MG63 (cell line): ENCODE measurements at regions not wholly inside any gene's neighbourhood (a gene's known extent, or its start where the extent isn't known, plus 50 kb on each side); places are given as distances from the start of the nearest gene placed in this dataset.

Source experiments
- DNase-seq: peaks from one replicate; pipeline ENCODE4 v3.0.0-alpha.2; 2020
- H3K27me3 ChIP-seq: fragments of 250-450 bp; sonication (Bioruptor Pico); 2 replicates; pipeline ENCODE4 v1.5.1; 2020; ENCODE audit warnings: mild to moderate bottlenecking, moderate library complexity
- H3K36me3 ChIP-seq: fragments of 250-450 bp; sonication (Bioruptor Pico); 2 replicates; pipeline ENCODE4 v1.5.1; 2020; ENCODE audit warnings: mild to moderate bottlenecking, moderate library complexity
- H3K4me3 ChIP-seq: fragments of 250-450 bp; sonication (Bioruptor Pico); 2 replicates; pipeline ENCODE4 v1.5.1; 2020; ENCODE audit warnings: mild to moderate bottlenecking, moderate library complexity
- H3K9me3 ChIP-seq: fragments of 250-450 bp; sonication (Bioruptor Pico); 2 replicates; pipeline ENCODE4 v1.5.1; 2020; ENCODE audit warnings: mild to moderate bottlenecking, moderate library complexity

- Histone ChIP-seq H3K4me3 (no peak overlapping the region), H3K9me3 (no peaks in the 10 kb centered on the region), H3K27me3 (no peaks in the 10 kb centered on the region), H3K36me3 (no peaks in the 10 kb centered on the region)
- DNase-seq: no peak
Observed at GRCh38 chr10:64075604-64076003, 554.4 kb downstream of the REEP3 start.

- Histone ChIP-seq H3K9me3 (no peaks in the 10 kb centered on the region), H3K27me3 (no peaks in the 10 kb centered on the region), H3K36me3 (no peaks in the 10 kb centered on the region), H3K4me3 (no peak overlapping the region)
- DNase-seq: no peak
Observed at GRCh38 chr10:64076322-64076940, 555.2 kb downstream of the REEP3 start.

GRCh38 chr10:64079341-64079740, 558.1 kb downstream of the REEP3 start:
- Histone ChIP-seq H3K9me3 (no peaks in the 10 kb centered on the region), H3K36me3 (no peaks in the 10 kb centered on the region), H3K27me3 (no peaks in the 10 kb centered on the region), H3K4me3 (no peak overlapping the region)
- no peak for DNase-seq

- no peaks in the 10 kb centered on the region for H3K27me3 ChIP-seq
- no peaks in the 10 kb centered on the region for H3K9me3 ChIP-seq
- H3K4me3 ChIP-seq: no peak overlapping the region
- DNase-seq: no peak
- H3K36me3 ChIP-seq: no peaks in the 10 kb centered on the region
Observed at GRCh38 chr10:64080071-64080470, 558.9 kb downstream of the REEP3 start.

GRCh38 chr10:64081947-64082482, 560.8 kb downstream of the REEP3 start:
- Histone ChIP-seq H3K36me3 (no peaks in the 10 kb centered on the region), H3K27me3 (no peaks in the 10 kb centered on the region), H3K4me3 (no peak overlapping the region), H3K9me3 (no peaks in the 10 kb centered on the region)
- no peak for DNase-seq

GRCh38 chr10:64086083-64086767, 565.0 kb downstream of the REEP3 start:
- Histone ChIP-seq H3K4me3 (no peak overlapping the region), H3K36me3 (no peaks in the 10 kb centered on the region), H3K27me3 (no peaks in the 10 kb centered on the region), H3K9me3 (no peaks in the 10 kb centered on the region)
- DNase-seq: no peak

GRCh38 chr10:64089648-64090047, 568.4 kb downstream of the REEP3 start:
- no peak for DNase-seq
- H3K36me3 ChIP-seq: no peaks in the 10 kb centered on the region
- H3K9me3 ChIP-seq: no peaks in the 10 kb centered on the region
- no peak overlapping the region for H3K4me3 ChIP-seq
- H3K27me3 ChIP-seq: no peaks in the 10 kb centered on the region

GRCh38 chr10:64090865-64091264, 569.7 kb downstream of the REEP3 start:
- Histone ChIP-seq H3K4me3 (no peak overlapping the region), H3K36me3 (no peaks in the 10 kb centered on the region), H3K9me3 (no peaks in the 10 kb centered on the region), H3K27me3 (no peaks in the 10 kb centered on the region)
- no peak for DNase-seq

GRCh38 chr10:64091897-64092296, 570.7 kb downstream of the REEP3 start:
- no peak for DNase-seq
- Histone ChIP-seq H3K36me3 (no peaks in the 10 kb centered on the region), H3K4me3 (no peak overlapping the region), H3K9me3 (no peaks in the 10 kb centered on the region), H3K27me3 (no peaks in the 10 kb centered on the region)

- Histone ChIP-seq H3K4me3 (no peak overlapping the region), H3K9me3 (no peaks in the 10 kb centered on the region), H3K27me3 (no peaks in the 10 kb centered on the region), H3K36me3 (no peaks in the 10 kb centered on the region)
- DNase-seq: no peak
Observed at GRCh38 chr10:64093304-64093703, 572.1 kb downstream of the REEP3 start.

GRCh38 chr10:64093946-64094535, 572.8 kb downstream of the REEP3 start:
- no peaks in the 10 kb centered on the region for H3K36me3 ChIP-seq
- no peaks in the 10 kb centered on the region for H3K9me3 ChIP-seq
- no peaks in the 10 kb centered on the region for H3K27me3 ChIP-seq
- DNase-seq: no peak
- H3K4me3 ChIP-seq: no peak overlapping the region

- Histone ChIP-seq H3K4me3 (no peak overlapping the region), H3K27me3 (no peaks in the 10 kb centered on the region), H3K36me3 (no peaks in the 10 kb centered on the region), H3K9me3 (no peaks in the 10 kb centered on the region)
- no peak for DNase-seq
Observed at GRCh38 chr10:64096941-64097340, 575.7 kb downstream of the REEP3 start.

GRCh38 chr10:64097391-64098122, 576.4 kb downstream of the REEP3 start:
- Histone ChIP-seq H3K36me3 (no peaks in the 10 kb centered on the region), H3K4me3 (no peak overlapping the region), H3K9me3 (no peaks in the 10 kb centered on the region), H3K27me3 (no peaks in the 10 kb centered on the region)
- DNase-seq: no peak

- Histone ChIP-seq H3K9me3 (no peaks in the 10 kb centered on the region), H3K27me3 (no peaks in the 10 kb centered on the region), H3K36me3 (no peaks in the 10 kb centered on the region), H3K4me3 (no peak overlapping the region)
- no peak for DNase-seq
Observed at GRCh38 chr10:64098994-64099393, 577.8 kb downstream of the REEP3 start.

- no peaks in the 10 kb centered on the region for H3K36me3 ChIP-seq
- no peaks in the 10 kb centered on the region for H3K9me3 ChIP-seq
- no peak overlapping the region for H3K4me3 ChIP-seq
- no peaks in the 10 kb centered on the region for H3K27me3 ChIP-seq
- no peak for DNase-seq
Observed at GRCh38 chr10:64101606-64102263, 580.5 kb downstream of the REEP3 start.

- H3K27me3 ChIP-seq: no peaks in the 10 kb centered on the region
- H3K36me3 ChIP-seq: no peaks in the 10 kb centered on the region
- H3K9me3 ChIP-seq: no peaks in the 10 kb centered on the region
- DNase-seq: no peak
- H3K4me3 ChIP-seq: no peak overlapping the region
Observed at GRCh38 chr10:64102264-64102633, 581.0 kb downstream of the REEP3 start.

GRCh38 chr10:64102916-64103315, 581.7 kb downstream of the REEP3 start:
- no peak for DNase-seq
- Histone ChIP-seq H3K36me3 (no peaks in the 10 kb centered on the region), H3K27me3 (no peaks in the 10 kb centered on the region), H3K4me3 (no peak overlapping the region), H3K9me3 (no peaks in the 10 kb centered on the region)
